ENCODE measurements at regions not wholly inside any gene's neighbourhood (a gene's known extent, or its start where the extent isn't known, plus 50 kb on each side); places are given as distances from the start of the nearest gene placed in this dataset.

DNA sequence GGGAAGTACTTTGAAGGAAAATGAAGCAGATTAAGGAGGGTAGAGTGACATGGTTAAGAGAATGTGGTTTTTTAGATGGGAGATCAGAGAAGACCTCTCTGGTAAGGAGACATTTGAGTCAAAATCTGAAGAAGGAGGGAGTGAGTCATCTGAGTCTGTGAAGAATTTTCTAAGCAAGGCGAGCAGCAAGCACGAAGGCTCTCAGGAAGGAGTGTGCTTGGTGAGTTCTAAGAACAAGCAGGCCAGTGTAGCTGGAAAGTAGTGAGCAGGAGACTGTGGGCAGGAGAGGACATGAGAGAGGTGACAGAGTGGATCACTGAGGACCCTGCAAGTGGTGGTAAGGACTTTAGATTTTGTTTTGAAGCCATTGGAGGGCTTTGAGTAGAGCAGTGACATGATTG, 76.3 kb upstream of the FUT8 start:
- TF ChIP-seq, protein P1, sequence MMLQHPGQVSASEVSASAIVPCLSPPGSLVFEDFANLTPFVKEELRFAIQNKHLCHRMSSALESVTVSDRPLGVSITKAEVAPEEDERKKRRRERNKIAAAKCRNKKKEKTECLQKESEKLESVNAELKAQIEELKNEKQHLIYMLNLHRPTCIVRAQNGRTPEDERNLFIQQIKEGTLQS (IDR thresholded peaks at IDR 0.05) = no peak
- TF ChIP-seq SP1 (IDR thresholded peaks at IDR 0.05) (no peak), HNF4A (conservative IDR thresholded peaks at IDR 0.05) (no peak), TAF1 (conservative IDR thresholded peaks at IDR 0.05) (no peak), RAD21 (IDR thresholded peaks at IDR 0.05) (no peak), GABPA (IDR thresholded peaks at IDR 0.05 in 1 of 2, conservative IDR thresholded peaks at IDR 0.05 in 1 of 2) (no peak), FOXA1 (IDR thresholded peaks at IDR 0.05) (no peak), YY1 (IDR thresholded peaks at IDR 0.05) (no peak)
- TF ChIP-seq, protein P2, sequence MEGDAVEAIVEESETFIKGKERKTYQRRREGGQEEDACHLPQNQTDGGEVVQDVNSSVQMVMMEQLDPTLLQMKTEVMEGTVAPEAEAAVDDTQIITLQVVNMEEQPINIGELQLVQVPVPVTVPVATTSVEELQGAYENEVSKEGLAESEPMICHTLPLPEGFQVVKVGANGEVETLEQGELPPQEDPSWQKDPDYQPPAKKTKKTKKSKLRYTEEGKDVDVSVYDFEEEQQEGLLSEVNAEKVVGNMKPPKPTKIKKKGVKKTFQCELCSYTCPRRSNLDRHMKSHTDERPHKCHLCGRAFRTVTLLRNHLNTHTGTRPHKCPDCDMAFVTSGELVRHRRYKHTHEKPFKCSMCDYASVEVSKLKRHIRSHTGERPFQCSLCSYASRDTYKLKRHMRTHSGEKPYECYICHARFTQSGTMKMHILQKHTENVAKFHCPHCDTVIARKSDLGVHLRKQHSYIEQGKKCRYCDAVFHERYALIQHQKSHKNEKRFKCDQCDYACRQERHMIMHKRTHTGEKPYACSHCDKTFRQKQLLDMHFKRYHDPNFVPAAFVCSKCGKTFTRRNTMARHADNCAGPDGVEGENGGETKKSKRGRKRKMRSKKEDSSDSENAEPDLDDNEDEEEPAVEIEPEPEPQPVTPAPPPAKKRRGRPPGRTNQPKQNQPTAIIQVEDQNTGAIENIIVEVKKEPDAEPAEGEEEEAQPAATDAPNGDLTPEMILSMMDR (IDR thresholded peaks at IDR 0.05; ENCODE audit: low read depth, low read length, missing input control) = no peak
- TF ChIP-seq, protein P3, sequence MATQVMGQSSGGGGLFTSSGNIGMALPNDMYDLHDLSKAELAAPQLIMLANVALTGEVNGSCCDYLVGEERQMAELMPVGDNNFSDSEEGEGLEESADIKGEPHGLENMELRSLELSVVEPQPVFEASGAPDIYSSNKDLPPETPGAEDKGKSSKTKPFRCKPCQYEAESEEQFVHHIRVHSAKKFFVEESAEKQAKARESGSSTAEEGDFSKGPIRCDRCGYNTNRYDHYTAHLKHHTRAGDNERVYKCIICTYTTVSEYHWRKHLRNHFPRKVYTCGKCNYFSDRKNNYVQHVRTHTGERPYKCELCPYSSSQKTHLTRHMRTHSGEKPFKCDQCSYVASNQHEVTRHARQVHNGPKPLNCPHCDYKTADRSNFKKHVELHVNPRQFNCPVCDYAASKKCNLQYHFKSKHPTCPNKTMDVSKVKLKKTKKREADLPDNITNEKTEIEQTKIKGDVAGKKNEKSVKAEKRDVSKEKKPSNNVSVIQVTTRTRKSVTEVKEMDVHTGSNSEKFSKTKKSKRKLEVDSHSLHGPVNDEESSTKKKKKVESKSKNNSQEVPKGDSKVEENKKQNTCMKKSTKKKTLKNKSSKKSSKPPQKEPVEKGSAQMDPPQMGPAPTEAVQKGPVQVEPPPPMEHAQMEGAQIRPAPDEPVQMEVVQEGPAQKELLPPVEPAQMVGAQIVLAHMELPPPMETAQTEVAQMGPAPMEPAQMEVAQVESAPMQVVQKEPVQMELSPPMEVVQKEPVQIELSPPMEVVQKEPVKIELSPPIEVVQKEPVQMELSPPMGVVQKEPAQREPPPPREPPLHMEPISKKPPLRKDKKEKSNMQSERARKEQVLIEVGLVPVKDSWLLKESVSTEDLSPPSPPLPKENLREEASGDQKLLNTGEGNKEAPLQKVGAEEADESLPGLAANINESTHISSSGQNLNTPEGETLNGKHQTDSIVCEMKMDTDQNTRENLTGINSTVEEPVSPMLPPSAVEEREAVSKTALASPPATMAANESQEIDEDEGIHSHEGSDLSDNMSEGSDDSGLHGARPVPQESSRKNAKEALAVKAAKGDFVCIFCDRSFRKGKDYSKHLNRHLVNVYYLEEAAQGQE (IDR thresholded peaks at IDR 0.05) = no peak
- TF ChIP-seq, protein P4, sequence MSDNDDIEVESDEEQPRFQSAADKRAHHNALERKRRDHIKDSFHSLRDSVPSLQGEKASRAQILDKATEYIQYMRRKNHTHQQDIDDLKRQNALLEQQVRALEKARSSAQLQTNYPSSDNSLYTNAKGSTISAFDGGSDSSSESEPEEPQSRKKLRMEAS (IDR thresholded peaks at IDR 0.05) = no peak
- TF ChIP-seq, protein P5, sequence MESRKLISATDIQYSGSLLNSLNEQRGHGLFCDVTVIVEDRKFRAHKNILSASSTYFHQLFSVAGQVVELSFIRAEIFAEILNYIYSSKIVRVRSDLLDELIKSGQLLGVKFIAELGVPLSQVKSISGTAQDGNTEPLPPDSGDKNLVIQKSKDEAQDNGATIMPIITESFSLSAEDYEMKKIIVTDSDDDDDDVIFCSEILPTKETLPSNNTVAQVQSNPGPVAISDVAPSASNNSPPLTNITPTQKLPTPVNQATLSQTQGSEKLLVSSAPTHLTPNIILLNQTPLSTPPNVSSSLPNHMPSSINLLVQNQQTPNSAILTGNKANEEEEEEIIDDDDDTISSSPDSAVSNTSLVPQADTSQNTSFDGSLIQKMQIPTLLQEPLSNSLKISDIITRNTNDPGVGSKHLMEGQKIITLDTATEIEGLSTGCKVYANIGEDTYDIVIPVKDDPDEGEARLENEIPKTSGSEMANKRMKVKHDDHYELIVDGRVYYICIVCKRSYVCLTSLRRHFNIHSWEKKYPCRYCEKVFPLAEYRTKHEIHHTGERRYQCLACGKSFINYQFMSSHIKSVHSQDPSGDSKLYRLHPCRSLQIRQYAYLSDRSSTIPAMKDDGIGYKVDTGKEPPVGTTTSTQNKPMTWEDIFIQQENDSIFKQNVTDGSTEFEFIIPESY (IDR thresholded peaks at IDR 0.05) = no peak
